CD4-positive, alpha-beta T cell (primary cell): ENCODE measurements at regions not wholly inside any gene's neighbourhood (a gene's known extent, or its start where the extent isn't known, plus 50 kb on each side); places are given as distances from the start of the nearest gene placed in this dataset.

Source experiments
- ATAC-seq: fragments of 200-7000 bp; cut with Tn5 transposase; one replicate; pipeline ENCODE4 v1.10.0; 2022; ENCODE audit warnings: mild to moderate bottlenecking; ENCODE audit not compliant: poor library complexity
- CTCF ChIA-PET: fragments of 350-600 bp; sonication (Branson Sonifier 250); formaldehyde crosslinking; loops from one replicate; lab custom pipeline; 2021; ENCODE audit warnings: antibody characterized with exemption, inconsistent platforms; lab: Charles Lee
- POLR2A ChIA-PET: fragments of 350-600 bp; sonication (Branson Sonifier 250); formaldehyde crosslinking; loops from one replicate; lab custom pipeline; 2021; ENCODE audit warnings: antibody characterized with exemption, inconsistent platforms; lab: Charles Lee
- DNase-seq, 14 experiments: peaks; one replicate each; pipeline ENCODE4 v3.0.0-alpha.2; 2013 to 2020; ENCODE audit warnings: mixed read lengths in 2 of 14
- H3K27ac ChIP-seq, 2 donors: one replicate each; pipeline versions ENCODE4 v1.5.1 to v1.7.0; 2013; ENCODE audit warnings: low read length in 2 of 2, low read depth in 1 of 2, mild to moderate bottlenecking in 1 of 2
- H3K27me3 ChIP-seq, 2 experiments: 1 replicate in 1 of 2; 2 replicates in 1 of 2; pipeline versions ENCODE4 v1.6.1 to v1.7.0; 2013; ENCODE audit warnings: low read length in 2 of 2, control low read depth in 1 of 2, mild to moderate bottlenecking in 1 of 2, moderate library complexity in 1 of 2; ENCODE audit not compliant: insufficient read depth in 2 of 2, control insufficient read depth in 1 of 2
- H3K36me3 ChIP-seq: one replicate; pipeline ENCODE4 v1.6.1; 2013; ENCODE audit warnings: low read length, control low read depth; ENCODE audit not compliant: insufficient read depth
- H3K4me1 ChIP-seq: one replicate; pipeline ENCODE4 v1.6.1; 2013; ENCODE audit warnings: low read length, control low read depth; ENCODE audit not compliant: insufficient read depth
- H3K4me3 ChIP-seq: one replicate; pipeline ENCODE4 v1.5.1; 2013; ENCODE audit warnings: mild to moderate bottlenecking, low read length, moderate library complexity
- H3K9me3 ChIP-seq, 2 experiments: 1 replicate in 1 of 2; 2 replicates in 1 of 2; pipeline versions ENCODE4 v1.6.1 to v1.7.0; 2013; ENCODE audit warnings: low read length in 2 of 2, mild to moderate bottlenecking in 2 of 2, control low read depth in 1 of 2, moderate library complexity in 1 of 2; ENCODE audit not compliant: control insufficient read depth in 1 of 2, insufficient read depth in 1 of 2
- H3K27ac Mint-ChIP-seq: one replicate; pipeline ENCODE4 v1.8.0; 2020; ENCODE audit warnings: mixed read lengths
- H3K27me3 Mint-ChIP-seq: one replicate; pipeline ENCODE4 v1.8.0; 2021; ENCODE audit warnings: mixed read lengths
- H3K36me3 Mint-ChIP-seq: one replicate; pipeline ENCODE4 v1.8.0; 2021; ENCODE audit warnings: low read depth, mixed read lengths
- H3K4me1 Mint-ChIP-seq: one replicate; pipeline ENCODE4 v1.8.0; 2021; ENCODE audit warnings: low read depth, mixed read lengths
- H3K4me3 Mint-ChIP-seq: one replicate; pipeline ENCODE4 v1.8.0; 2020; ENCODE audit warnings: mild to moderate bottlenecking, mixed read lengths
- H3K9me3 Mint-ChIP-seq: one replicate; pipeline ENCODE4 v1.8.0; 2020; ENCODE audit warnings: mixed read lengths
- intact Hi-C, 2 experiments: fragments of 100-400 bp; cut with DNase I in 1 of 2; cut with micrococcal nuclease in 1 of 2; formaldehyde crosslinking; loops; one replicate each; pipeline versions ENCODE4 v1.15.1 to v1.9.0; 2023 to 2025; cut with DNase I, micrococcal nuclease
- TF ChIP-seq, protein P1 (sequence below): fragments of 200-600 bp; IDR thresholded peaks from one replicate; pipeline ENCODE4 v1.8.0; 2022; ENCODE audit warnings: antibody characterized with exemption, mild to moderate bottlenecking

DNA sequence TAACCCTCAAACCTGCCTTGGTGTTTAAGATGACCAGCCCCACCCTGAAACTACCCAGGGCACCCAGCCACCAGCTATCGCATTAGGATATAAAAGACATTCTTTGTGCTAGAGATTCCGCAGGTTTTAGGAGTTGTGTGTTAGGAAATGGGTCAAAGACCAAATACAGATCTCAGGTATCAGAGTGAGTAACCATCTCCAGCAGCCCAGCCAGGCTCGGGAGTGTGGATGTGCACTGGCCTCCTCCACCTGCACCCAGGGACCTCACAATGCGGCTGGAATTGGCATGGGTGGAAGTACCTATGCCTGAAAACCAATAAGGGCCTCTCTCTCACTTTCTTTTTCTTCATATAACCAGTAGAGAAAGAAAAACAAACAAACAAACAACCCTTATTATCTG is 51.1 kb upstream of the CST7 start:
- ATAC-seq (no peak), DNase-seq (no peak)
- Mint-ChIP-seq H3K4me1 (no peaks in the 10 kb centered on the region), H3K27ac (no peak overlapping the region), H3K4me3 (no peak overlapping the region), H3K36me3 (no peaks in the 10 kb centered on the region), H3K27me3 (no peaks in the 10 kb centered on the region), H3K9me3 (peaks cover 12% of the 10 kb centered on the region)
- ChIA-PET CTCF (no interaction called here), POLR2A (no interaction called here)
- peaks cover 13 to 28% of the 10 kb centered on the region in 2 experiments for H3K9me3 ChIP-seq
- H3K4me3 ChIP-seq: no peak overlapping the region
- TF ChIP-seq, protein P1, sequence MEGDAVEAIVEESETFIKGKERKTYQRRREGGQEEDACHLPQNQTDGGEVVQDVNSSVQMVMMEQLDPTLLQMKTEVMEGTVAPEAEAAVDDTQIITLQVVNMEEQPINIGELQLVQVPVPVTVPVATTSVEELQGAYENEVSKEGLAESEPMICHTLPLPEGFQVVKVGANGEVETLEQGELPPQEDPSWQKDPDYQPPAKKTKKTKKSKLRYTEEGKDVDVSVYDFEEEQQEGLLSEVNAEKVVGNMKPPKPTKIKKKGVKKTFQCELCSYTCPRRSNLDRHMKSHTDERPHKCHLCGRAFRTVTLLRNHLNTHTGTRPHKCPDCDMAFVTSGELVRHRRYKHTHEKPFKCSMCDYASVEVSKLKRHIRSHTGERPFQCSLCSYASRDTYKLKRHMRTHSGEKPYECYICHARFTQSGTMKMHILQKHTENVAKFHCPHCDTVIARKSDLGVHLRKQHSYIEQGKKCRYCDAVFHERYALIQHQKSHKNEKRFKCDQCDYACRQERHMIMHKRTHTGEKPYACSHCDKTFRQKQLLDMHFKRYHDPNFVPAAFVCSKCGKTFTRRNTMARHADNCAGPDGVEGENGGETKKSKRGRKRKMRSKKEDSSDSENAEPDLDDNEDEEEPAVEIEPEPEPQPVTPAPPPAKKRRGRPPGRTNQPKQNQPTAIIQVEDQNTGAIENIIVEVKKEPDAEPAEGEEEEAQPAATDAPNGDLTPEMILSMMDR: no peak
- intact Hi-C loops: no loop called here
- no peaks in the 10 kb centered on the region for H3K27me3 ChIP-seq
- no peaks in the 10 kb centered on the region for H3K36me3 ChIP-seq
- no peak overlapping the region for H3K27ac ChIP-seq
- H3K4me1 ChIP-seq: no peaks in the 10 kb centered on the region

DNA sequence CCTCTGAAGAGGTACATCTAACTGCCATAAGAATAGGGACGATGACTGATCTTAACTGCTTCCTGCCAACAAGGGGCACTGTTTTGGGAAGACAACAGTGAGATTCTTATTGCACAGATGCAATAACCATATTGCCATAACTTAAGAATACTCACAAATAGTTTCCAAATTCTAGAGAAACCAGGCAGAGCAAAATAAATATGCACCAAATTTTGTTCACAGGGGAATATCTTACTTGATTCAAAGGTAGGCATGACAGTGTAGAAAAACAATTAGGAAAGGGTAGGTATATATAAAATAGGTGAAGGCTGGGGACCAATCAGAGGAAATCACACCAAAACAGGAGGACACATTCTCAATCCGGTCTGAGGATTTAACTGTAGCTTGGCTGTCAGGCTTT is 49.9 kb upstream of the CST7 start:
- no peaks in the 10 kb centered on the region for H3K36me3 Mint-ChIP-seq
- CTCF ChIA-PET: no interaction called here
- intact Hi-C loops: no loop called here
- Histone ChIP-seq H3K9me3 (peaks cover 13 to 28% of the 10 kb centered on the region in 2 experiments), H3K4me3 (no peak overlapping the region), H3K27ac (no peak overlapping the region), H3K27me3 (no peaks in the 10 kb centered on the region), H3K4me1 (no peaks in the 10 kb centered on the region), H3K36me3 (no peaks in the 10 kb centered on the region)
- H3K4me3 Mint-ChIP-seq: no peak overlapping the region
- ATAC-seq (no peak), DNase-seq (no peak)
- TF ChIP-seq, protein P1: no peak
- H3K27me3 Mint-ChIP-seq: no peaks in the 10 kb centered on the region
- POLR2A ChIA-PET: no interaction called here
- no peak overlapping the region for H3K27ac Mint-ChIP-seq
- peaks cover 12% of the 10 kb centered on the region for H3K9me3 Mint-ChIP-seq
- H3K4me1 Mint-ChIP-seq: no peaks in the 10 kb centered on the region
